Pulmonary artery endothelial cell (primary cell): ENCODE measurements at regions not wholly inside any gene's neighbourhood (a gene's known extent, or its start where the extent isn't known, plus 50 kb on each side); places are given as distances from the start of the nearest gene placed in this dataset.
A peak's percentile ranks its signal among the peaks of the same experiment; 100 is the strongest.

Source experiments
- DNase-seq: peaks from one replicate; pipeline ENCODE4 v3.0.0-alpha.2; 2011; ENCODE audit warnings: low read depth, low spot score

DNA sequence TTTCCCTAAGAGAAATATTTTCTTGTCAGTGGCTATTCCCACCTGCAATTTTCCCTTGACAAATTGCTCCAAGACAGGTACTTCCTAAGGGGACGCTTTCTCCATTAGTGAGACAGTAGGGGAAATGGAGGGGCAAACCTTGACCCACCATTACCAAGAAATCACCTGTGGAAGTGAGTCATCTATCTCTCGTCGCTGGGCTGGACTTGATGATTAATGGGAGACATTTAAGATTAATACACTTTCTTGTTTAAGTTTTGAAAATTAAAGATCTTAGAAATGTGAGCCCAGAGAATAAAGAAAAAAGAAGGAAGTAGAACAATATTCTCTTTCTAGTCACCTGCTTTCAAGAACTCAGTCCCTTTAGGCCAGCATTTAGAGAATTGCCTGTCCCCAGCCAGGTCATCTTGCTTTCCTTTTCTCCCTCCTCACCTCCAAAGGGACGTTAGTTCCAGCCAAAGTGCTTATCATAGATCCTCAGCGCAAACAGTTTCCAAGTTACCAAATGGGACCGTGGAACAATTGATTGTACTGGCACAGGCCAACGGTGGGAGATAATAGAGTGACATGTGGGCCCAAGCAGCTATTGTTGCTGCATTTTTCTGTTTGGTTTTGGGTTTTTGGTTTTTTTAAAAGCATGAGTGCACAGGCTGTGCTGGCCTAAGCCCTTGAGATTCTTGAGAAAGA is 284.4 kb downstream of the ENC1 start:
- DNase-seq: no peak

DNA sequence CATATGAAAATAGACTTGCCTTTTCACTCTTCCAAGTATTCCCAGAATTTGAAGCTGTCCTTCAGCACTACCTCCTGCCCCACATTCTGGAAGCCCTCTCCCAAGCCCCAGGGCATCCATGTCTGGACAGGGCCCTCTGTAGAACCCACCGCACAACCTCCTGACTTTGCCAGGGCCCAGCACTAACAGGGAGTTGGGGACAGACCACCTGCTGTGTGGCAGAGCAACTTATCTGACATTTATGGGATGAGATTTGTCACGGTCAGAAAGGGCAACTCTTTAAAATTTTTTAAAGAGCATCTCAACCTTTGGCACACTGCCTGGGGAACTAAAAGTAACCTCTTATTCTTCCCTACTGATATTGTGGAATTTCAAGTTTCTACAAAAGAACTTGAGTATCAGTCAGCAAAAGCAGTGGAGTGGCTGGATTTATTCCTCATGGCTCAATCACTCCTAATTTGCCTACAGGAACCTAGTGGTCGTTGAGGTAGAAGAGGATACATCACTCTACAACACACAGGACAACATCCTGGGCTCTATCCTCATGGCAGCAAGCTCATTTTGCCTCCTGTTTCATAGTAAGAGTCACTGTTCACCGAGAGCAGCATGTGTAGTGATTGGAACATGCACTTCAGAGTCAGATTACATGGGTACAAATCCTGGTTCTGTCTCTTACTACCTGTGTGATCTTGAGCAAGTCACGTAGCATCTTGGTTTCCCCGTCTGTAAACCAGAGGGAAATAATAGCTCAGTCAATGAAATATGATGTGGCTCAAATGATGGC is 285.3 kb downstream of the ENC1 start:
- DNase-seq: no peak

DNA sequence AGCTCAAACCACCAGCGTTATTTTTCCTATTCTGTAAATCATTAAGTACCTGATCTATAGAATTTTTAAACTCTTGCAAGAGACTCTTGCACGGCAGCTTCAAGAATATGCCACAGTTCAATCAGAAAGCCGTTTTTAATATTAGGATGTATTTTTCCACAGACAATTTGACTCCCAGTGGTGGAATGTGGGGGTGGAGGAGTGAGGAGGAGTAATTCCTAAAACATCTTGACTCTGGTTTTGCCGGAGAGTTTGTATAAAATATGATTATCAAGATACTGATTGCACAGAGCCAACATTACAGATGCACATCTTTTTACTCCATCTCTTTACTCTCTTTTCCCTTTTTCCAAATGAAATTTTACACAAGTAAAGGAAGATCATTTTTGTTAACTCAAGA is 288.3 kb downstream of the ENC1 start:
- DNase-seq: no peak

DNA sequence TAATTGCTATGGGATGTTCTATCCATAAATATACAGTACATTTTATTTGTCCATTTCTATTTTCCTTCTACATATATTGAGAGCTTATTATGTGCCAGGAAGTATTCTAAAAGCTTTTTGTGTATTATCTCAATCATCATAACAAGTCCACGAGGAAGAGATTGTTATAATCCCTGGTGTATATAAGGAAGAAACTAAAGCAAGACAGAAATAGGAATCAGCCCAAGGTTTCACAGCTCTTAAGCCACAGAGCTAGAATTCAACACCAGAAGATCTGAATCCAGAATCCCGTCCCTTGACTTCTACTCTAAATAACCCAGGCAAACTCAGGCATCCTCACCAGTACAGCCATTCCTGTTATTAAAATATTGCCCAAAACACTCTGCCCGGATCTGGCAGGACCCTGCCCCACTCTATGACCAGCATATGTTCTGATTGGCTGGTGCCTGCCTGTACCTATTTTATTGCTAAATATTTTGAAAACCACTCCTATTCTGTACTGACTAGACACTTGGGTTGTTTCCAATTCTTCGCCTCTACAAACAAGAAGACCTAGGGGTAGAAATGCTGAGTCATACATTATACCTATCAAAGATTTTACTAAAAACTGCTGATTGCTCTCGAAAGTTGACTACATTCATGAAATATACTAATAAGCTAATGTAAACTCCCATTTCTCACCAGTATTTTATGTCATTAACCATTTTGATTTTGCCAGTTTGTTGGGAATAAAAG is 297.4 kb downstream of the ENC1 start:
- DNase-seq: no peak

DNA sequence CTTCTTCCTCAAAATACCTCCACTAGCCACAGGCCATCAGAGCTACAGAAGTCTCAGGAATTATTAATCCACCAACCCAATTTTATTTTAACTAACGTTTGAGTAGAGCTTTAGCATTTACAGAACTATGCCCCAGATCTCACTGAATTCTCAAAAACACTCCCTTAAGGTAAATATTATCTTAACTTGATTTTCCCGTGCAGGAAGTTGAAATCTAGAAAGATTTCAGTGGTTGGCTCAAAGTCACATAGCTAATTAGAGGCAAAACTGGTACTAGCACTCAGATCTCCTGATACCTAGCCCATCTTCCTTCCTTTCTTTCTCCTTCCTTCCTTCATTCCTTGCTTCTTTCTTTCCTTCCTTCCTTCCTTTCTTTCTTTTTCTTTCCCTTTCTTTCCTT is 298.3 kb downstream of the ENC1 start:
- DNase-seq: no peak

DNA sequence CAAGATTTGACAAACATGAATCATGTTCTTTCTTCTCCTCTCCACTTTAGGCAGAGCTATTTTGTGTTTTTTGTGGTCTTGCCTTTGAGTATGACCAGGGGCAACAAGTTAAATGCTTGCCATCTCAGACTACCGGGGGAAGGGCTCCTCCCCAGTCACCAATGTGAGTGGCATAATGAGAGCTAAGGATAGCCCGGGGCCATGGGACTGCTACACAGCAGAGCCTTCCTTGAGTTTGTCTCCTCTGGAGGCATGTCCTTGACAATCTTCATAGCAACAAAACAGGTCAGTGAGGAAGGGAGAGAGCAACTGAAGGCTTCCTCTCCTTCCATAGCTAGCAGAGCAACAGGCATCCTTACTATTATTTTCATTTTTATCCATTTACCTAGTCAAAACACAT is 299.3 kb downstream of the ENC1 start:
- no peak for DNase-seq

DNA sequence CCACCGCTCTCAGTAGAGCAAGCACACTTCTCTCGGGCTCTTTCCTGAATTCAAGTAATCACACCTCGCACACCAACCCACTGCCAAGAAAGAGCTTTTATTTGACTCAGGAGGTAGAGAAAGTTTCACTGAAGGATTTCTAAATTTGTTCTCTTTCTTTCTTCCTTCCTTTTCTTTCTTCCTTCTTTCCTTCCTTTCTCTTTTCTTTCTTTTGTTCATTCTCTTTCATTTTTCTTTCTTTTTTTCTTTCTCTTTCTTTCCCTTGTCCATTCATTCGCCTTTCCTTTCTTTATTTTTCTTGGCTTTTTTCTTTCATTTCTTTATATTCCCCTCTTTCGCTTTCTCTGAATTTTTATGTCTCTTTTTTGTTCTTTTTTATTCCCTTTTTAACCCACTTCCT is 300.1 kb downstream of the ENC1 start:
- DNase-seq: no peak

DNA sequence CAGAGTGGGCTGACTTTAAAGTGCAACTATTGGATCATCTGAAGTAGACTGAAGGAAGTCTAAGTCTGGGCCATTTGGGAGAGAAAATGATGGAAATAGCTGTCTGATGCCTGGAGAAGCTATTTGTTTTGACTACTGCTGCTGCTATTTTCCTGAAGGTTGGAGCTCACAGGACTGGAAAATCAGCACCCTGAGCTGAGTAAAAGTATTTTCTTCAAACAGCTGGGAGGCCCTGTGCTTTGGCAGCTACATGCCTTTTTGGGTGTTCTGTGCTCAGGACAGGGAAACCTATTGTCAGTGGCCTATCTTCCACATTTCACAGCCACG is 302.6 kb downstream of the ENC1 start:
- no peak for DNase-seq

DNA sequence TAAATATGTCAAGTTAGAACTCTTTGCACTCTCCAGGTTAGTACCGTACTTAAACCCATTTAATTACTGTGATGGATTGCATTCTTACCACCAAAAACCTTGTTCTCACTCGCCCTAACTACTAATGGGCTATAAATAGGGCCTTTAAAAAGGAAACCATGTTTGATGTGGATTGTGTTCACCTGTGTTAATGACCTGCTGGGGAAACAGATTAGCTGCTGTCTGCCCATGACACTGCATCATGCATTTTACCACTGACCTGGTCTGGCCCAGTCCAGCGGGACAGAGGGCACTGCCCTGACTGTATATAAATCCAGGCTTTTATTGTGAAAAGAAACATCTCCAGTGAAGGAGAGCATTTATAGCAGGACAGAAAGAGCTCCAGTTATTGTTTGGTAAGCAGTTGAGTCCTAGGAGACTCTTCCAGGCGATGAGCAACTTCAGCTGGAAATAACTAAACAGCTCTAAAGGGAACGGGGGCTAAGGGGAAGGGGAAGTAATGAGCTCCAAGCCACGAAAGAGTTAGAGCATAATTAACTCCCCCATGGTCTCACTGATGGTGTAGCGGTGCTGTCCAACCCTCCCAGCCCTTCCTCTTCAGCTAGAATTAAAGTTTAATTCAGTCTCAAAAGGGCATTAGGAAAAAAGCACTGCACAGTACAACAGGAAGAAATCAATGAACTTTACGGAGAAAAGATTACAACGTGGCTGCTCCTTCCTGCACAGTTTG is 303.1 kb downstream of the ENC1 start:
- no peak for DNase-seq

DNA sequence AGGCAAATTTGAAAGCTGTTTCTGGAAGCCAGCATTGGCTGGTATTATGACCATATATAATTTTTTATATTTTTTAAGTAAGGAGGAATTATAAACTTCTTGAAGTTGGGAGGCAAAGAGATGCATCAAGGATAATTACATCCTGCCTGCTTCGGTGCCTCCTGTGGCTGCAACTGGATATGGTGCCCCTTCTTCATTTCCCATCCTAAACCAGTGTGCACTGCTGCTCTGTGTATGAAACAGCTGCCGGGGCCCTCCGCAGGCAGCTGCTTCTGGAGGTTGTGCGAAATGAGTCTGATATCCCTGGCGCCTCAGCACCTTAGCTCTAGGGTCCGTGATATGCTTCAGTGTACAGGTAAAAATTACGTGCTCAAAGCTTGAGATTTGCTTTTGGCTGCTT is 304.2 kb downstream of the ENC1 start:
- DNase-seq: no peak

DNA sequence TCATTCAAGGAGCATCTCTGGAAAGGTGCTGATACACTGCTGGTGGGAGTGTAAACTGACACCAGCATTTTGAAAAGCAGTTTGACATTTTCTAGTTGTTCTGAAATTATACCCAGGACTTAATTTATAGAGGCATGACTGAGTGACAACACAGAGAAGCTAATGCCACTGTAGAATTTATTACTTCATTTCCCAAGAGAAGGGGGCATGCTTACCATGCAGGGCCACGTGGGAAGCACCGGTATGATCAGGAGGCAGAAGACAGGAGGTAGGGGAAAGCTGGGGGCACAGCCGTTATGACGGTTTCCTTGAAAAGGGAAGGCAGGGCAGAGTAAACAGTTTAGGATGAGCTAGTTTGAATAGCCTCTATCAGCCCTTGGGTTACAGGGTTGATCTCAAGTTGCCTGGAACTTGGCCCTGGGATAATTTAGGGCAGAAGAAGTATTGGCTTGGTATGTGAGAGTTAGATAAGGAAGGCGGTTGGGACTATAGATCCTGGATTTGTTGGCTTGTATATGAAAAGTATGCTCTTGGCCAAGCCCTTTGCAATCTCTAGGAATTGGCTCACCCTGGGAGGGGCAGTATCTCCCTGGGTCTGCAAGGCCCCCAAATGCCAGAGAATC is 305.7 kb downstream of the ENC1 start:
- no peak for DNase-seq

DNA sequence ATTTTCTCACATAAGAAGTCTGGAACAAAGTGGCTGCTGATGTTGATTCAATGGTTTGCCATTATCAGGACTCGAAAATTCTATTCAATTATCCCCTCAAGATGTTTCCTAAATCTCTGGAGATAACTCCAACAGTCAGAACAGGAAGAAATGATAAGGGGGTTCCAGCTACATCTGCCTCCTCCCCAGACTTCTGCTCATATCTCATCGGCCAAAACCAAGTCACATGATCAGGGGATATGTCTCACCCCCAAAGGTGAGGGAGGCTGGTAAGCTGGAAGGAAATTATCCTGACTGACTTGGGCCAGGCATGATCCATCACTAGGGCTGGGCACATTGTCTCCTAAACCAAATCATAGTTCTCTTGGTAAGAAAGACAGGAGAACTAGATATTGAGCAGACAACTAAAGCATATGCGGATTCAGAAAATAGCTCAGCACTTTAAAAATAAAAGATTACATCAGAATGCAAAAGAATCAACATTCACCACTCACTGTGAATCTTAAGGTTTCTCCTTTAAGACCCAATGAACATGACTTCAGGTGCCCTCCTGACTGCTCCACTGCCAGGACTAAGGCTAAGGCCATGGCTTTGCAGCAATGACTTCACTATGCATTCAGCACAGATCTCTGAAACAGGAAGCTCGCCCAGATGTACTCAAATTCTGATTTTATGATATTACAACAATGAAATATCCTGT is 306.3 kb downstream of the ENC1 start:
- DNase-seq: peak; percentile 20

DNA sequence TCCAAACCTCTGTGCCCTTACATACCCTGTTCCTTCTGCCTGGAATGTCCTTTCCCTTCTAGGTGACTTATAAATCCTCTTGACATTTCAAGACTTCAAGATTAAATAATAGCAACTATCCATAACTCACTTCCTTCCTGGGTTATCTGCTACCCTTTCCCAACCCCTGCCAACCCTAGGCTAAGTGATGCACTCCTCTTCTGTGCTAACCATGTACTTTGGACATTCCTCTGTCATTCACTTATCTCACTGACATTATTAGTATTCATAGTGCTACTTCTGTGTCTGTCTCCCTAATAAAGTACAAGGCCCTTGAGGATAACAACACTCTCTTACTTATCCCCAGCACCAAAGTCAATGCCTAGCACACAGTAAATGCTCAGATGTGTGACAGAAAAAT is 307.1 kb downstream of the ENC1 start:
- no peak for DNase-seq

DNA sequence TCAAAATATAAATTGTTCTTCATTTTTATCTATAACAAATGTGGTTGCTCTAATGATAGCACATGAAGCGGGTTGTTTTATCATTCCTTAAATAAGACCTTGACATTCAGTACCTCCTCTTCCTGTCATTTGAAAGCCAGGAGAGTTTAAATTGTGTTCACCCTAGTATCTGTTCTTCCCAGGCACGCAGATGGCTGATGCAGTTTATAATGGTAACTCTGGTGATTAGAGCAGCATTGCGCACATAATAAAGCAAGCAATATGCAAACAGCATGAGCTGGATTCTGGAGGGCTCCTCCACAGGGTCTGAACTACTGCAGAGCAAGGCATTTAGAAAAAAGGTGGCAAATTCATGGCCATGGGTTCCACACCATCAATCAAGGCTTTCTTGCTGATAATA is 307.8 kb downstream of the ENC1 start:
- DNase-seq: no peak

DNA sequence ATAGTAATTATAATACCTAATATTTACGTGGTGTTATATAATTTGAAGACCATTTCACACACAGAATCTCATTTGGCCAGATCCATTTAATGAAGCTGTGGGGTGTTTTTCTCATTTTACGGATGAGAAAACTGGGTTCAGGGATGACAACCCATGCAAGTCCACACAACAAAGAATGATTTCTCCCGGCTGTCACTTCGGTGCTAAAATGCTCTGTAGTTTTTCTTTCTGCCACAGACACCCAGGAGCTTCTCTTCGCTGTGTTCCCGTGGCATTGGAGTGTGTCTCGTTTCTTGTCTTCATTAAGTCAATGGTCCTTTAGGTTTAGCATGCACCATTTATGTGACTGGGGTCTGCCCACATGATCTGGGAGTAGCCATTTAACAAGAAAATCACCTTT is 308.5 kb downstream of the ENC1 start:
- no peak for DNase-seq

DNA sequence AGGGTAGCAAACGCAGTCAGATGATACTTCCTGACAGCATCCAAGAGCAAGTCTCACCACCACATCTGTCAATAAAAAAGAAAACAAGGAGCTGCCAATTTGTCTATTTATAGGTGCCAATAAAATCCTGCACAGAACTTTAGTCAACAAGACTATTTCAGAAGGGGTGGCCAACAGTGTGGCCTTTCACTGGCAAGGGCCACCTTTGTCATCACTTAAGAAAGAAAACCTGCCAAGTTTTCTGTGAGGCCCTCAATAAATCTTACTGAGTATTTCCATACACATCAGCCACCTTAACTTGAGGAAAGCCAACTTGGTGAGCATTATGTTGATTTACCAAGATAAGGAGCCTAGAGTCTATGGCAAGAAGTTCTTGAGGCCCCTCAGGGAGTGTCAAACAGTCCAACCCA is 312.3 kb downstream of the ENC1 start:
- no peak for DNase-seq

DNA sequence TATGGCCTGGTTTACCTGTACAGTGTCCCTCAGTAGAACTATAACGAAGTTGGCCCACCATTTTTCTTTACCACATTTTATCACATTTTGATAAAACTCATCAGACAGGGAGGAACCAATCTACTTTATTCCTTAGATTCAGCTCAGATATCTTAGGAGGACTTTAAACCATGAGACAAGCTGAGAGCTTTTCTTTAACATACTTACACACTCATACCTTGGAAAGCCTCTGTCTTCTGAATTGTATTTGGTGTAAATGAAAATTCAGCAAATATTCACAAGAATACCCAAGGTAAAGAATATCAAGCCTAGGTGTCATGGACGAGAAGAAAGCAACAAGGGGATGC is 313.2 kb downstream of the ENC1 start:
- DNase-seq: no peak

DNA sequence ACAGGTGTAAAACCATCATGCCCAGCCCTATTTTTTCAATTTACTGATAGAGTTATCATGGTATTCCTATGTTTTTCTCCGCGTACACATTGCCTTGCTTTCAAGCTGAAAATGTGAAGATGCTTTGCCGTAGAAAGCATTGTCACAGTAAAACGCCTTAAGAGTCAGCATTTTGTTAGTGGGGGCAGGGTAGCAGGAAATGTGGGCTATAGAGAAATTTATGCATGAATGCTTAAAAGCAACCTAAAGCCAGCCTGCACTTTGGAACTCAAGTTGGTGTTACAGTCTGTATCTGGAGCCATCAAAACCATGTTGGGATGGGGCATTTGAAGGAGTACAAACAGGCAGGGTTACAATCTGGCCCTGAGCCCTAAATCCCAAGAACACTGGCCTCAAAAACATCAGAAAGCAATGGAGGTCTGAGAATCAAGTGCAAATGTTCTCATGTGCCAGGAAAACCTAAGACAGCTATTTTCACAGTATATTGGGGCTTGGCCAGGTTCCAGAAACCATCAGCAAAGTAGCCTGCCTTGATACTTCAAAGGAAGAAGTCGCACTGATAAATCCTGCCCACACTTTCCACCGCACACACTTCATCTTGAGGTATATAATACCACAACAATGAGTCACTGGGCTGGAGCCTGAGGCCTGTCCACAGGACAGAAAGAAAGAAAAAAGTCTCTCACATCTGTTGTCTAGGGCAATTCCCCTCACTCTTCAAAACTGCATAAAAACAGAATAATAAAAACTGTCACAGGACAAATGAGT is 313.8 kb downstream of the ENC1 start:
- DNase-seq: peak; percentile 72

DNA sequence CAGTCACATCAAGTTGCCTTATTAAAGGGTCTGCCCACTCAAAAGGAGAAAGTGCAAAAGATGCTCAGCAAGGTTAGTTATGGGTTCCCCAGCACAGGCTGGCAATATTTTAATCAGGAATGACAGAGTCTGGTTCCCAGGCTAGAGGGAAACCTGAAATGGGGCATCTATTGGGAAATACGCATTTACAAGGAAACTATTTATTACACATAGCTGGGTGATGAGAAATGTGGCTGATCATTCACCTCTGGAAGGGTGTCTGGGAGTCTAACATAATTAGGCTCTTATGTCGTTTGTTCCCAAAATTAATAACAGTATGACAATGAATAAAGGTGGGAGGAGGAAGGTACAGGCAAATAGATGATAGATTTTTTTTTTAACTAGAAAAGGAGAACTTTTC is 314.7 kb downstream of the ENC1 start:
- no peak for DNase-seq

DNA sequence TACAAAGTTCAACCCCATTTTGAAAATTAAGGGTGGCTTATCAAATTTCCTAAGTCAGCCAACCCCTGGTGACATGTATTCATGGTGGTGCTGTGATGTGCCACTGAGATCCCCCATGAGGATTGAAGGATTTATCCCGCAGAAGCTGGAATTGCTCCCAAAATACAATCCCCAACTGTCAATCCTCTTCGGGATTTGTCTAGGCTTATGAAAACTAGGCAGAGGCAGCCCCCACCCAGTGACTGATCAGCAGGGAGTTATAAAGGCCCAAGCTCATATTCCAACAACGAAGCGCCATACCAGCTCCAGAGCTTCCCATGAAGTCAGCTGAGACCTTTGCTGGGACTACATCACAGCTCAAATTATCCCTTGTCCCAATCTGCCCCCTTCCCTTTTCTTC is 316.0 kb downstream of the ENC1 start:
- DNase-seq: no peak
